ENCODE measurements at regions not wholly inside any gene's neighbourhood (a gene's known extent, or its start where the extent isn't known, plus 50 kb on each side); places are given as distances from the start of the nearest gene placed in this dataset.

GRCh38 chr10:37700886-37701780 is 156.3 kb downstream of the ZNF248 start:
- Histone ChIP-seq H3K27ac (no peak overlapping the region), H3K4me1 (no peaks in the 10 kb centered on the region), H3K9me3 (peaks cover 0 to 3% (median 0%) of the 10 kb centered on the region in 3 donors), H3K27me3 (no peaks in the 10 kb centered on the region), H3K4me3 (no peak overlapping the region), H3K36me3 (no peaks in the 10 kb centered on the region)
- TF ChIP-seq, protein P1, sequence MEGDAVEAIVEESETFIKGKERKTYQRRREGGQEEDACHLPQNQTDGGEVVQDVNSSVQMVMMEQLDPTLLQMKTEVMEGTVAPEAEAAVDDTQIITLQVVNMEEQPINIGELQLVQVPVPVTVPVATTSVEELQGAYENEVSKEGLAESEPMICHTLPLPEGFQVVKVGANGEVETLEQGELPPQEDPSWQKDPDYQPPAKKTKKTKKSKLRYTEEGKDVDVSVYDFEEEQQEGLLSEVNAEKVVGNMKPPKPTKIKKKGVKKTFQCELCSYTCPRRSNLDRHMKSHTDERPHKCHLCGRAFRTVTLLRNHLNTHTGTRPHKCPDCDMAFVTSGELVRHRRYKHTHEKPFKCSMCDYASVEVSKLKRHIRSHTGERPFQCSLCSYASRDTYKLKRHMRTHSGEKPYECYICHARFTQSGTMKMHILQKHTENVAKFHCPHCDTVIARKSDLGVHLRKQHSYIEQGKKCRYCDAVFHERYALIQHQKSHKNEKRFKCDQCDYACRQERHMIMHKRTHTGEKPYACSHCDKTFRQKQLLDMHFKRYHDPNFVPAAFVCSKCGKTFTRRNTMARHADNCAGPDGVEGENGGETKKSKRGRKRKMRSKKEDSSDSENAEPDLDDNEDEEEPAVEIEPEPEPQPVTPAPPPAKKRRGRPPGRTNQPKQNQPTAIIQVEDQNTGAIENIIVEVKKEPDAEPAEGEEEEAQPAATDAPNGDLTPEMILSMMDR (IDR thresholded peaks at IDR 0.05): no peak
- DNase-seq: peak in 1 of 2 donors; percentile 60
- intact Hi-C loops (cut with DNase I; ENCODE audit: low total_unique reads): no loop called here

GRCh38 chr10:37687581-37687980 is 169.8 kb downstream of the ZNF248 start:
- no peak for DNase-seq
- TF ChIP-seq, protein P1 (IDR thresholded peaks at IDR 0.05): no peak

GRCh38 chr10:37685741-37686683 is 171.4 kb downstream of the ZNF248 start:
- intact Hi-C loops (cut with DNase I; ENCODE audit: low total_unique reads): no loop called here
- Histone ChIP-seq H3K27ac (no peak overlapping the region), H3K9me3 (peaks cover 0 to 5% (median 0%) of the 10 kb centered on the region in 3 donors), H3K4me3 (no peak overlapping the region), H3K4me1 (no peaks in the 10 kb centered on the region), H3K36me3 (no peaks in the 10 kb centered on the region), H3K27me3 (no peaks in the 10 kb centered on the region)
- TF ChIP-seq, protein P1 (IDR thresholded peaks at IDR 0.05): no peak
- peak in 1 of 2 donors; percentile 51 for DNase-seq

More at GRCh38 chr10:37687581-37687980, 169.8 kb downstream of the ZNF248 start:
- H3K9me3 ChIP-seq: peaks cover 0 to 14% (median 3%) of the 10 kb centered on the region in 3 donors
- no peak overlapping the region for H3K27ac ChIP-seq
- H3K36me3 ChIP-seq: no peaks in the 10 kb centered on the region
- H3K4me3 ChIP-seq: no peak overlapping the region
- H3K4me1 ChIP-seq: no peaks in the 10 kb centered on the region
- H3K27me3 ChIP-seq: no peaks in the 10 kb centered on the region
- intact Hi-C loops (cut with DNase I; ENCODE audit: low total_unique reads): no loop called here

DNA sequence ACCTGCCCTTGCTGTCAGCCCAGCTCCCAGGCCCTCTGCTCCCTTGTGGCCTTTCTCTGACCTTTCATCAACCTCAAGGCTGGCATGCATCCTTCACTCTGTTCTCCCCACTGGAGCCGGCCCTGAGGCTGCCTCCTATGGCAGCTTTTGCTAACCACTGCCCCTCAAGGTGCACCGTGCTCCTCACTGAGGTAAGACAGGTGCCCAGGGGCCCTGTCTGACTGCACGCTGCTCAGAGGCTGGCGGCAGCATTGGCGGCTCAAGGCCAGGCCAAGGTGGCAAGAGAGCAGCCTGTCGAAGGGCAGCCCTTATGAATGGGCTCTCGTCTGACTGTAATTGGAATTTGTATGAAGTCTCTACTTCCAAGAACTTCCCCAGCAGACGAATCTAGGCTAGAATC is 172.6 kb downstream of the ZNF248 start:
- Histone ChIP-seq H3K36me3 (no peaks in the 10 kb centered on the region), H3K4me3 (no peak overlapping the region), H3K4me1 (no peaks in the 10 kb centered on the region), H3K27me3 (no peaks in the 10 kb centered on the region), H3K9me3 (peaks cover 0 to 2% (median 0%) of the 10 kb centered on the region in 3 donors), H3K27ac (no peak overlapping the region)
- TF ChIP-seq, protein P1 (IDR thresholded peaks at IDR 0.05): no peak
- DNase-seq: no peak
- intact Hi-C loops (cut with DNase I; ENCODE audit: low total_unique reads): no loop called here

- no peaks in the 10 kb centered on the region for H3K4me1 ChIP-seq
- DNase-seq: no peak
- H3K36me3 ChIP-seq: no peaks in the 10 kb centered on the region
- H3K4me3 ChIP-seq: no peak overlapping the region
- no peaks in the 10 kb centered on the region for H3K27me3 ChIP-seq
- no peaks in the 10 kb centered on the region for H3K9me3 ChIP-seq
- intact Hi-C loops (cut with DNase I; ENCODE audit: low total_unique reads): no loop called here
- TF ChIP-seq, protein P1 (IDR thresholded peaks at IDR 0.05): no peak
- H3K27ac ChIP-seq: no peak overlapping the region
Observed at GRCh38 chr10:37682617-37683016, 174.8 kb downstream of the ZNF248 start.

Measured in tibial artery (tissue), 4 donors.